ENCODE measurements at regions not wholly inside any gene's neighbourhood (a gene's known extent, or its start where the extent isn't known, plus 50 kb on each side); places are given as distances from the start of the nearest gene placed in this dataset.

DNA sequence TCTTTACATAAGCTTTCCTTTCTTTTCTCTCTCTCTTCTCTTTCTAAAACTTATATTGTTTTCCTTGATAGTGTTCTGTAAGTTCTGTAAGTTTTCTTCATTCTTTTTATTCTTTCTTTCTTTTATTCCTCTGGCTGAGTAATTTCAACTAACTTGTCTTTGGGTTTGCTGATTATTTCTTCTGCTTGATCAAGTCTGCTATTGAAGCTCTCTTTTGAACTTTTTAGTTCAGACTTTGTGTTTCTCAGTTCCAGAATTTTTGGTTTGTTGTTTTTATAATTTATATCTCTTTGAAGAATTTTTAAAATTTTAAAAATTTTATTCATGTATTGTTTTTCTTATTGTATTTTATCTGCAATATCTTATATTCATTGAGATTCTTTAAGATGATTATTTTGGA, 795.8 kb upstream of the SALL3 start:
- no peak overlapping the region for H3K4me3 Mint-ChIP-seq
- H3K4me1 Mint-ChIP-seq, result no peaks in the 10 kb centered on the region
- no peak for ATAC-seq (ENCODE audit: low read depth in 2 of 2)
- H3K4me3 ChIP-seq (ENCODE audit: low read depth, low read length), result no peak overlapping the region
- no peaks in the 10 kb centered on the region for H3K27me3 ChIP-seq (ENCODE audit: control insufficient read depth, insufficient read depth, low read length)
- no peak overlapping the region for H3K27ac ChIP-seq (ENCODE audit: insufficient read depth, low read length, poor library complexity, severe bottlenecking)
- DNase-seq, result no peak
- H3K27me3 Mint-ChIP-seq, result no peaks in the 10 kb centered on the region
- H3K4me1 ChIP-seq (ENCODE audit: control insufficient read depth, insufficient read depth, low read length, poor library complexity, severe bottlenecking), result no peaks in the 10 kb centered on the region
- peaks cover 3 to 5% of the 10 kb centered on the region in 2 experiments for H3K9me3 ChIP-seq (ENCODE audit: control insufficient read depth in 2 of 2, low read length in 2 of 2)
- no peak overlapping the region for H3K27ac Mint-ChIP-seq
- H3K36me3 Mint-ChIP-seq, result no peaks in the 10 kb centered on the region
- no peaks in the 10 kb centered on the region for H3K36me3 ChIP-seq (ENCODE audit: control insufficient read depth, insufficient read depth, low read length)
- peaks cover 3 to 12% (median 8%) of the 10 kb centered on the region in 7 donors for H3K9me3 Mint-ChIP-seq

DNA sequence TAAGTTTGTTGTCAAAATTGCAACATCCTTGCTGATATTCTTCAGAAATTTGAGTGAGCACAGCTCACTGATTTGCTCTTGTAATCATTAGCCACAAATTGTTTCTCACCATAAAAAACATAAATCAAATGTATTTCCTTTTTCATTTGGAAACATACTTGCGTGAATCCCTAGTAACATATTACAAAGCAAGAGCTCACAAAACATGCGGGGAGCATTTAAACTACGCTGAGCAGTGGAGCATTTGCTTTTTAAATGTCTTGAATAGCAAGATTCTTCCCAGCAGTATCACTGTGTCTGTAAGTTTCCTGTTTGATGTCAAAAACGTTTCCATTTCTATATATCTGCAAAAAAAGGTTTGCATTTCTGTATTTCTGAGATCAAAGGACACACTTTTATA, 788.3 kb upstream of the SALL3 start:
- Histone ChIP-seq H3K36me3 (ENCODE audit: control insufficient read depth, insufficient read depth, low read length) (no peaks in the 10 kb centered on the region), H3K9me3 (ENCODE audit: control insufficient read depth in 2 of 2, low read length in 2 of 2) (no peaks in the 10 kb centered on the region), H3K27me3 (ENCODE audit: control insufficient read depth, insufficient read depth, low read length) (no peaks in the 10 kb centered on the region), H3K4me1 (ENCODE audit: control insufficient read depth, insufficient read depth, low read length, poor library complexity, severe bottlenecking) (no peaks in the 10 kb centered on the region), H3K27ac (ENCODE audit: insufficient read depth, low read length, poor library complexity, severe bottlenecking) (no peak overlapping the region), H3K4me3 (ENCODE audit: low read depth, low read length) (no peak overlapping the region)
- no peaks in the 10 kb centered on the region for H3K36me3 Mint-ChIP-seq
- DNase-seq (no peak), ATAC-seq (ENCODE audit: low read depth in 2 of 2) (no peak)
- peaks cover 0 to 9% (median 3%) of the 10 kb centered on the region in 7 donors for H3K9me3 Mint-ChIP-seq
- H3K4me3 Mint-ChIP-seq, result no peak overlapping the region
- H3K27me3 Mint-ChIP-seq, result no peaks in the 10 kb centered on the region
- no peak overlapping the region for H3K27ac Mint-ChIP-seq
- no peaks in the 10 kb centered on the region for H3K4me1 Mint-ChIP-seq

DNA sequence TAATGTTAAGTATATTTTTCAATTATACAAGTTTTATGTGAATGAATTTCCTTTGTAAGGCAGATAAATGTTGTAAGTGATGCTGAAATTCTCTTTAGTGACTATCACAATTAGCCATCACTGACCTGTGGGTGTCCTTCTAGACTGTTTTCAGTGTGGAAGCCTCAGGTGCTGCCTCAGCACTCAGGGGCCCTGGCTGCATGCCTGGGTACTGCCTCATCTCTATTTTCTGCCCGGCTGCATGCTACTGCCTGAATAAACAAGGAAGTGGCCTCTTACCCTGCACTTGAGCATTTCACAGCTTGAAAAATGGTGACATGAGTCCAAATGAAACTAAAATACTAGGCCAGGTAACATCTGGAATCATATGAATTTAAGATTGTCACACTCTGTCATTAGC, 787.6 kb upstream of the SALL3 start:
- no peak for DNase-seq
- H3K36me3 ChIP-seq (ENCODE audit: control insufficient read depth, insufficient read depth, low read length), result no peaks in the 10 kb centered on the region
- no peaks in the 10 kb centered on the region for H3K36me3 Mint-ChIP-seq
- ATAC-seq (ENCODE audit: low read depth in 2 of 2), result no peak
- H3K4me1 ChIP-seq (ENCODE audit: control insufficient read depth, insufficient read depth, low read length, poor library complexity, severe bottlenecking), result no peaks in the 10 kb centered on the region
- no peak overlapping the region for H3K4me3 ChIP-seq (ENCODE audit: low read depth, low read length)
- no peak overlapping the region for H3K27ac Mint-ChIP-seq
- H3K4me1 Mint-ChIP-seq, result no peaks in the 10 kb centered on the region
- no peaks in the 10 kb centered on the region for H3K27me3 ChIP-seq (ENCODE audit: control insufficient read depth, insufficient read depth, low read length)
- peaks cover 0 to 9% (median 3%) of the 10 kb centered on the region in 7 donors for H3K9me3 Mint-ChIP-seq
- H3K27me3 Mint-ChIP-seq, result no peaks in the 10 kb centered on the region
- no peak overlapping the region for H3K27ac ChIP-seq (ENCODE audit: insufficient read depth, low read length, poor library complexity, severe bottlenecking)
- H3K4me3 Mint-ChIP-seq, result no peak overlapping the region
- no peaks in the 10 kb centered on the region for H3K9me3 ChIP-seq (ENCODE audit: control insufficient read depth in 2 of 2, low read length in 2 of 2)

DNA sequence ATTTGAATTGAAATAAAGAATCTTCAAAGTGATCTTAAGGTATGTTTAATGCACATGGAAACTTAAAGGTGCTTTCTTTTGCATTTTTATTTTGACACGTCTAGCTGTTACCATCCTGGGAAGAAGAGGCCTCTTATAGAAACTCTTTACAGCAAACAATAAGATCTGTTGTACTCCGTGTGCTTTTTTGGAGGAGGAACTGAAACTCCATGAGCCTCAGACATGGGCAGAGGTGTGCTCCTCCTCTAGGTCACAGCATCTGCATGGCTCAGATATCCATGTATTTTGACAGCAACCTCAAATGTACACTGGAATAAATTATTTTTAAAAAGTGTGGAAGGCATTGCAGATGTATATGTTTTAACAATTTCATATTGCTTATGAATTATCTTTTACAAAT, 783.3 kb upstream of the SALL3 start:
- DNase-seq, result no peak
- no peak overlapping the region for H3K4me3 ChIP-seq (ENCODE audit: low read depth, low read length)
- no peaks in the 10 kb centered on the region for H3K36me3 ChIP-seq (ENCODE audit: control insufficient read depth, insufficient read depth, low read length)
- H3K9me3 ChIP-seq (ENCODE audit: control insufficient read depth in 2 of 2, low read length in 2 of 2), result no peaks in the 10 kb centered on the region
- H3K9me3 Mint-ChIP-seq, result peaks cover 1 to 9% (median 8%) of the 10 kb centered on the region in 7 donors
- no peak overlapping the region for H3K27ac ChIP-seq (ENCODE audit: insufficient read depth, low read length, poor library complexity, severe bottlenecking)
- no peak for ATAC-seq (ENCODE audit: low read depth in 2 of 2)
- no peaks in the 10 kb centered on the region for H3K4me1 ChIP-seq (ENCODE audit: control insufficient read depth, insufficient read depth, low read length, poor library complexity, severe bottlenecking)
- H3K4me1 Mint-ChIP-seq, result peaks cover 0 to 2% (median 0%) of the 10 kb centered on the region in 4 donors
- no peak overlapping the region for H3K4me3 Mint-ChIP-seq
- no peak overlapping the region for H3K27ac Mint-ChIP-seq
- no peaks in the 10 kb centered on the region for H3K36me3 Mint-ChIP-seq
- no peaks in the 10 kb centered on the region for H3K27me3 Mint-ChIP-seq
- no peaks in the 10 kb centered on the region for H3K27me3 ChIP-seq (ENCODE audit: control insufficient read depth, insufficient read depth, low read length)

DNA sequence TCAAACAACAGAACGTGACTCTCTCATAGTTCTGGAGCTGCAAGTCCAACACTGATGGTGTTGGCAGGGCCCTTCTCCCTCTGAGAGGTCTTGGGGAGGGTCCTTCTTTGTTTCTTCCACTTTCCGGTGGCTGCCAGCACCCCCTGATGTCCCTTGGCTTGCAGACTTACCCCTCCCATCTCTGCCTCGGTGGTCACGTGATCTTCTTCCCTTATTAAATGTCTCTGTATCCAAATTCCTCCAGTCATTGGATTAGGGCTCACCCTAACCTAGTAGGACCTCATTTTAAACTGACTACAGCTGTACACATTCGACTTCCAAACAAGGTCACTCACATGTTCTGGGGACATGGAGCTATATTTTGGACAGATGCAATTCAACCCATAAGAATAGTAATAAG, 780.6 kb upstream of the SALL3 start:
- H3K9me3 Mint-ChIP-seq, result peaks cover 5 to 18% (median 12%) of the 10 kb centered on the region in 7 donors
- H3K36me3 Mint-ChIP-seq, result no peaks in the 10 kb centered on the region
- no peak for ATAC-seq (ENCODE audit: low read depth in 2 of 2)
- Histone ChIP-seq H3K4me1 (ENCODE audit: control insufficient read depth, insufficient read depth, low read length, poor library complexity, severe bottlenecking) (no peaks in the 10 kb centered on the region), H3K36me3 (ENCODE audit: control insufficient read depth, insufficient read depth, low read length) (no peaks in the 10 kb centered on the region), H3K9me3 (ENCODE audit: control insufficient read depth in 2 of 2, low read length in 2 of 2) (no peaks in the 10 kb centered on the region), H3K4me3 (ENCODE audit: low read depth, low read length) (no peak overlapping the region), H3K27ac (ENCODE audit: insufficient read depth, low read length, poor library complexity, severe bottlenecking) (no peak overlapping the region), H3K27me3 (ENCODE audit: control insufficient read depth, insufficient read depth, low read length) (no peaks in the 10 kb centered on the region)
- no peaks in the 10 kb centered on the region for H3K27me3 Mint-ChIP-seq
- no peak for DNase-seq
- H3K4me1 Mint-ChIP-seq, result peaks cover 0 to 2% (median 0%) of the 10 kb centered on the region in 4 donors
- H3K4me3 Mint-ChIP-seq, result no peak overlapping the region
- no peak overlapping the region for H3K27ac Mint-ChIP-seq

DNA sequence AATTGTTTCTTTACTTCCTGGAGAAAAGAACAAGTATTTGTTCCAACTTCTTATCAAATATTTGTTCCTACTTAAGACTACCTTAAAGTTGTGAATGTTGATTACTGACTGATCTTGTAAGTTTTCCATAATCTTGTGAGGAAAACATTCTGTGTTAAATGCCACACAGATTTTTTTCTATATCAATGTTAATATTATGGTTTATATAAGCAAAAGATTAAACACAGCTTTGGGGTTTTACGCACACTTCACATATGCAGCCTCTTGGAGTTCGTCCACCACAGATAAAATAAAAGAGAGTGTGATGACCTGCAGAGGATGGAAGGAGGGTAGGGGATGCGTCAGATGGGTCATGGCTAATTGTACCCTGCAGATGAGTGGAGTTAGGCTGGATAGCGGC, 780.0 kb upstream of the SALL3 start:
- H3K4me1 Mint-ChIP-seq, result peaks cover 0 to 2% (median 0%) of the 10 kb centered on the region in 4 donors
- ATAC-seq (ENCODE audit: low read depth in 2 of 2), result no peak
- DNase-seq, result no peak
- Histone ChIP-seq H3K4me3 (ENCODE audit: low read depth, low read length) (no peak overlapping the region), H3K36me3 (ENCODE audit: control insufficient read depth, insufficient read depth, low read length) (no peaks in the 10 kb centered on the region), H3K4me1 (ENCODE audit: control insufficient read depth, insufficient read depth, low read length, poor library complexity, severe bottlenecking) (no peaks in the 10 kb centered on the region), H3K27ac (ENCODE audit: insufficient read depth, low read length, poor library complexity, severe bottlenecking) (no peak overlapping the region), H3K9me3 (ENCODE audit: control insufficient read depth in 2 of 2, low read length in 2 of 2) (no peaks in the 10 kb centered on the region), H3K27me3 (ENCODE audit: control insufficient read depth, insufficient read depth, low read length) (no peaks in the 10 kb centered on the region)
- no peak overlapping the region for H3K4me3 Mint-ChIP-seq
- no peak overlapping the region for H3K27ac Mint-ChIP-seq
- H3K36me3 Mint-ChIP-seq, result no peaks in the 10 kb centered on the region
- no peaks in the 10 kb centered on the region for H3K27me3 Mint-ChIP-seq
- peaks cover 5 to 18% (median 12%) of the 10 kb centered on the region in 7 donors for H3K9me3 Mint-ChIP-seq

DNA sequence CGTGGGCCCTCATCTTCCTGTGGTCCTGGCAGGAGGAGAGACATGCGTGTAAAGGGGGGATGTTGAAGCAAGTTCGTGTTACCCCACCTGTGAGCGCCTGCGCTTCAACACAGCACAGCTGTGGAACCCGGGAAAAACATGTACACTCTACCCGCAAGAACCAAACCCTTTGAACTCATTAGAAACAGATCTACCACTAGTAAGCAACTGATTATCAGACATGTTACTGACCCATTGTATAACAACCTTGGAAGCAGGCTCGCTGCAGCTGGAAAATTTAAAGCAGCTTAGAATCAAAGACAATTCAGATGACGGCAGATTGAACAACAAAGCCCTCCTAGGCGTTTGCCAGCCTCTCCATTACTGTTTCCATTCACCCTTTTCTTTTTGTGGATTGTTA, 771.7 kb upstream of the SALL3 start:
- Histone ChIP-seq H3K4me1 (ENCODE audit: control insufficient read depth, insufficient read depth, low read length, poor library complexity, severe bottlenecking) (no peaks in the 10 kb centered on the region), H3K4me3 (ENCODE audit: low read depth, low read length) (no peak overlapping the region), H3K27me3 (ENCODE audit: control insufficient read depth, insufficient read depth, low read length) (no peaks in the 10 kb centered on the region), H3K36me3 (ENCODE audit: control insufficient read depth, insufficient read depth, low read length) (no peaks in the 10 kb centered on the region), H3K9me3 (ENCODE audit: control insufficient read depth in 2 of 2, low read length in 2 of 2) (no peaks in the 10 kb centered on the region), H3K27ac (ENCODE audit: insufficient read depth, low read length, poor library complexity, severe bottlenecking) (no peak overlapping the region)
- no peaks in the 10 kb centered on the region for H3K4me1 Mint-ChIP-seq
- peaks cover 0 to 2% (median 0%) of the 10 kb centered on the region in 7 donors for H3K9me3 Mint-ChIP-seq
- no peak for DNase-seq
- no peak for ATAC-seq (ENCODE audit: low read depth in 2 of 2)
- H3K27ac Mint-ChIP-seq, result no peak overlapping the region
- no peak overlapping the region for H3K4me3 Mint-ChIP-seq
- no peaks in the 10 kb centered on the region for H3K27me3 Mint-ChIP-seq
- H3K36me3 Mint-ChIP-seq, result no peaks in the 10 kb centered on the region

DNA sequence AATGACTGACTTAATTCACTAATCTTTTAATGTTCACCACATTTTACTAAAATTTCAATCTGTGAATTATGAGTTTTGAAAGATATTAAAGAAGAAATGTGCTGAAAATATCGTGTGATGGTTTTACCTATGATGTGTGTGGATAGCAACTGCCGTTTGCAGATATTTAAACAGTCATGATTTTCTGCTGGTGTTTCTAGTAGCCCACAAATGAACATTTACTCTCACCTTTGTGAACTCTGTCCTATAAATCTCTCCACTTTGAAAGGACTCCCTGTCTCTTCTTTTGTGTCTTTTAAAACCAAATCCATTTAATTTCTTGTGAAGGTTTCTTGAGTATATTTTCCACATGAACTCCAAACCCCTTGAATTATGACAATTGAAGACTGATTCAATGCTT, 771.2 kb upstream of the SALL3 start:
- Histone ChIP-seq H3K4me1 (ENCODE audit: control insufficient read depth, insufficient read depth, low read length, poor library complexity, severe bottlenecking) (no peaks in the 10 kb centered on the region), H3K9me3 (ENCODE audit: control insufficient read depth in 2 of 2, low read length in 2 of 2) (no peaks in the 10 kb centered on the region), H3K27me3 (ENCODE audit: control insufficient read depth, insufficient read depth, low read length) (no peaks in the 10 kb centered on the region), H3K27ac (ENCODE audit: insufficient read depth, low read length, poor library complexity, severe bottlenecking) (no peak overlapping the region), H3K4me3 (ENCODE audit: low read depth, low read length) (no peak overlapping the region), H3K36me3 (ENCODE audit: control insufficient read depth, insufficient read depth, low read length) (no peaks in the 10 kb centered on the region)
- no peaks in the 10 kb centered on the region for H3K27me3 Mint-ChIP-seq
- peaks cover 0 to 2% (median 0%) of the 10 kb centered on the region in 7 donors for H3K9me3 Mint-ChIP-seq
- no peaks in the 10 kb centered on the region for H3K4me1 Mint-ChIP-seq
- DNase-seq (no peak), ATAC-seq (ENCODE audit: low read depth in 2 of 2) (no peak)
- peak overlapping the region in 1 of 3 donors; percentile 60 for H3K27ac Mint-ChIP-seq
- no peaks in the 10 kb centered on the region for H3K36me3 Mint-ChIP-seq
- H3K4me3 Mint-ChIP-seq, result no peak overlapping the region
